ENCODE measurements at regions not wholly inside any gene's neighbourhood (a gene's known extent, or its start where the extent isn't known, plus 50 kb on each side); places are given as distances from the start of the nearest gene placed in this dataset.

GRCh38 chr5:38023799-38024198 is 184.0 kb upstream of the GDNF start:
- TF ChIP-seq, protein P1, sequence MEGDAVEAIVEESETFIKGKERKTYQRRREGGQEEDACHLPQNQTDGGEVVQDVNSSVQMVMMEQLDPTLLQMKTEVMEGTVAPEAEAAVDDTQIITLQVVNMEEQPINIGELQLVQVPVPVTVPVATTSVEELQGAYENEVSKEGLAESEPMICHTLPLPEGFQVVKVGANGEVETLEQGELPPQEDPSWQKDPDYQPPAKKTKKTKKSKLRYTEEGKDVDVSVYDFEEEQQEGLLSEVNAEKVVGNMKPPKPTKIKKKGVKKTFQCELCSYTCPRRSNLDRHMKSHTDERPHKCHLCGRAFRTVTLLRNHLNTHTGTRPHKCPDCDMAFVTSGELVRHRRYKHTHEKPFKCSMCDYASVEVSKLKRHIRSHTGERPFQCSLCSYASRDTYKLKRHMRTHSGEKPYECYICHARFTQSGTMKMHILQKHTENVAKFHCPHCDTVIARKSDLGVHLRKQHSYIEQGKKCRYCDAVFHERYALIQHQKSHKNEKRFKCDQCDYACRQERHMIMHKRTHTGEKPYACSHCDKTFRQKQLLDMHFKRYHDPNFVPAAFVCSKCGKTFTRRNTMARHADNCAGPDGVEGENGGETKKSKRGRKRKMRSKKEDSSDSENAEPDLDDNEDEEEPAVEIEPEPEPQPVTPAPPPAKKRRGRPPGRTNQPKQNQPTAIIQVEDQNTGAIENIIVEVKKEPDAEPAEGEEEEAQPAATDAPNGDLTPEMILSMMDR (IDR thresholded peaks at IDR 0.05): no peak
- no peak for TF ChIP-seq POLR2AphosphoS5 (IDR thresholded peaks at IDR 0.05)

All from breast epithelium (tissue), 3 donors.